ENCODE measurements at regions not wholly inside any gene's neighbourhood (a gene's known extent, or its start where the extent isn't known, plus 50 kb on each side); places are given as distances from the start of the nearest gene placed in this dataset.

DNA sequence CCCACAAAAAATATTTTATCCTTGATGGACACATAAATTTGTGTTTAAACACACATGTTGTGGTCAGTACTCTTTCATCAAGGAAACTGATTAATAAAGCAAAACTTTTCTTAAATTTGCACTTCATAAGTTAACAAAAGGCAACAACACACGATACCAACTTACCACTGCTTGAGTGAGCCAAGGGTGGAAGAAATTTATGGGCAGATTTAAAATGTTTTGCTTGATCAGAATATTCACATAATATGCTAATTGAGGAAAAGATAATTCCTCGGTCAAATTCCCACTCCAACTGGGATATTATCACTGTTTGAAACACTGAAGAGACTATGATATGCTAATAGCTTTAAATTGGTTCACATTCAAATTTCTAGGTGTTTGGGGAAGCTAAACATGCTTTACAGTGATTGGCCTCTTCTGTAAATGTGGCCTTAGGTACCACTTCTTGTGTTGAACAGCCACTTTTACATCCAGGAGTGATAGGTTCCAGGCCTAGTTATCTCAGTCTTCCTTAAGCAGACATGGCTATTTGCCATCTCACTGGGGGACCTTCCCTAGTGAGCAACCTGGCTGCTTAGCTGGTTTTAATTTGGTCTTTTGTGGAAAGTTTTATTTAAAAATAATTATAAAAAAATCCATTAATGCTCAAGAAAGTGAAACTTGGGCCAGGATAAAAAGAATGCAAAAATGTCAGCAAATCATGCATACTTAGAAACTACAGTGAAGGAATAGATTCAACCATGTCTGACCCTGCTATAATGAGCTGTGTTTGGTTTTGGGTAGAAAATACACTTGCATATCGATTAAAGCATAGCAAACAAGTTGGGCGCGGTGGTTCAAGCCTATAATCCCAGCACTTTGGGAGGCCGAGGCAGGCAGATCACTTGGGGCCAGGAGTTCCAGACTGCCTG, 221.2 kb upstream of the MAP3K7 start:
- no peak for DNase-seq (ENCODE audit: low spot score)

DNA sequence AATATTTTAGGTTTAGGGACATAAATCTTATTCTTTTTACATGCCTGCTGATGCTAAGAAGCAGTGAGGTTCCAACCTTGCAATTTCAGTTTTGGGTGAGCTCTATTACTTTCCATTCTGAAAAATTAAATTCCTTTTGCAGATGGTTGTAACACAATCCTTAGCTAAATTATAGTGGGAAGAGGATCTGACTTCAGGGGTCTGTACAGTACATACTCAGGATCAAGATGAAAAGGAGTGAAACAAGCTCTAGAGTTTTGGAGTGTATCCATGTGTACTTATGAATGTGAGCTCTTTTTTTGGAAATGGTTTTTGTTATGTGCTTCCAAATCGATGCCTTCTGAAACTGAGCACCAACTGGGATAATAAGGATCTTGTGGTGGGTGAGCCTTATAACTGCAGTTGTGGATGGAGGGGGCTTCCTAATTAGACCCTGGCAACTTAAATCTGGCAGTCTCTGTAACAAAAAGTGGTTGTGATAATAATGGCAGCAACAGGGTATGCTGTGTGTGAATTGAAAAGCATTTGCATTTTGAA, 218.8 kb upstream of the MAP3K7 start:
- DNase-seq (ENCODE audit: low spot score) = no peak

DNA sequence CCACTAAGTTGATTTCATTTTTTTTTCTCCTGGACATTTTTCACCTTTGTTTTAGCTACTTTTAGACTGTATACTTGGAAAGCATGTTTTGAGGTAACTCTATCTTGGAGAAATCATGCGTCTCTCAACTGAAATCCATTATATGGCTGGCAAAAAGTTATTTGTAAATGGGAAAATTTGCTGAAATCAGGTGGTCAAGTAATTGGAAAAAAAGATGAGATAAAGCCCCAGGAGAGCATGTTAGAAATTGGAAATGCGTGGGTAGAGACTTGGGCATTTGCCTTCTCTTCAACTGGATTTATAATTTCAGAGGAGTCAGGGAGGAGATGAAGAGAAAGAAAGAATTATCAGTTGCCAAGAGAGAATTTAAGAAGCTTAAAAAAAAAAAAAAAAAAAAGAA, 217.1 kb upstream of the MAP3K7 start:
- DNase-seq (ENCODE audit: low spot score) = no peak

DNA sequence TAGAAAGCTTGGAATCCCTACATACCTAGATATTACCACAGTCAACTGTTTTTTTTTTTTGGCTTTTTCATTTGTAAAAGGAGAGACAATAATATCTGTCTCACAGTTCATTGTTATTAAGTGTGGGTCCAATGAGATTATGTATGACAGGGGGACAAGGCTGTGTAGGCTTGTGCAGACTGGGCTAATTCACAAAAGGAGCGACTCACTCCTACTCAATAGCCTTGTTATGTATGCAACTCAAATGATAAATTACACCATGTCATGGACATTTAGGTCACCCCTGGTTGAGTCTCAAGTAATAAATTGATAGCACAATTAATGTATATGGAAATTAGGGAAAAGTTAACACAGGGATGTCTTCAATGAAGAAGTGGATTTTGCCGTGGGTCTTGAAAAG, 208.2 kb upstream of the MAP3K7 start:
- no peak for DNase-seq (ENCODE audit: low spot score)

DNA sequence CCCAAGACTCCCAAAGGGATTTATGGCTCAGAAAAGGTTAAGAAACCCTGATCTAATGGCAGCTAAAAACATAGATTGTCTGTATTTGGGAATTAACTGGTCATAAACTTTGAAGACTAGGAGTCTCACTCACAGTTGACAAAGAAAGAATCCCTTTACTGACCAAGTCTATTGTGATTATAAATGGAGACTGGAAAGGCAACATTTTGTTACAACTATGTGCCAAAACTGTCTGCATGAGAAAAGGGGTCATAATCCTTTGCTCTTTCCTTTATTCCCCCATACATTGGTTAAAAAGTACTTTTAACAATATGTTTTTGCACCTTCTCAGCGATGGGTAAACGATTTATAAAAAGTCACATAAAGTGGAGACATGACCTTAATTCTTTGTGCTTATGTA, 206.9 kb upstream of the MAP3K7 start:
- no peak for DNase-seq (ENCODE audit: low spot score)

- no peak for DNase-seq (ENCODE audit: low spot score)
Measured at GRCh38 chr6:90790696-90791095, 203.8 kb upstream of the MAP3K7 start.

- no peak for DNase-seq (ENCODE audit: low spot score)
Measured at GRCh38 chr6:90790058-90790457, 203.2 kb upstream of the MAP3K7 start.

- DNase-seq (ENCODE audit: low spot score) = no peak
Measured at GRCh38 chr6:90788781-90789180, 201.9 kb upstream of the MAP3K7 start.

GRCh38 chr6:90787446-90787845, 200.6 kb upstream of the MAP3K7 start:
- no peak for DNase-seq (ENCODE audit: low spot score)

- DNase-seq (ENCODE audit: low spot score) = no peak
Measured at GRCh38 chr6:90780778-90781177, 193.9 kb upstream of the MAP3K7 start.

DNA sequence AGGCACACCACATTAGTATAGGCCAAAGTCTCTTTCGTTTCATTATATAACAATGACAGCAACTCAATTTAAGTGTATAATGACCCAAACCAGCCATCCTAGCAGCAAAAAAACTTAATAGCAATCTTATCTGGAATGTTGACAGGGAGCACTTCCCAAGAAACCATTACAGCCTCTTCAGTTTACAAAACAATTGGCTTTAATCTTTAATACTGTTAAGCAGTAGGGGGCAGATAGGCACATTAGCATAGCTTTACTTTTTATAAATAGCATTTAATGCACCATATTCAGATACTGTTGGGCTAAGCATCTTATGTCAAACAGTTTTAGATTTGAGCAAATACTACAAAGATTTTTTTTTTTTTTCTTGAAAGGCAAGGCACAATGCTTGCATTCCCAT, 193.3 kb upstream of the MAP3K7 start:
- DNase-seq (ENCODE audit: low spot score) = no peak

GRCh38 chr6:90778417-90779203, 191.7 kb upstream of the MAP3K7 start:
- DNase-seq (ENCODE audit: low spot score) = no peak

- no peak for DNase-seq (ENCODE audit: low spot score)
Measured at GRCh38 chr6:90770778-90771177, 183.9 kb upstream of the MAP3K7 start.

DNA sequence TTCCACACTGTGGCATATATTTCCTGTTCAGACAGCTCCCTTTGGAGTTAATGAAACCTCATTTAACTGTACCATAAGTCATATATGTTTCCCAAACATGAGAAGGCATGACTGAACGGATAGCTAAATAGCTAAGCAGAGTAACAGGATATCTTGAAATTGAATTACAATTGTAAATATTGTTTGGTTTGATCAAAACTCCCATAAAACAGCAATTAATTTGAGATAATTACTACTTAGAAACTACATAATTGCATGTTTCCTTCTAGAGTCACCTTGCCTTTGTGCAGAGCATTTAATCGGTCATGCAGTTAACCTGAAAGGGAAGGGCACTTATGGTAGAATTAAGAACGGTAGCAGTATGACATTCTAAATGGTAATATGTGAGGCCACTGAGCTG, 179.0 kb upstream of the MAP3K7 start:
- no peak for DNase-seq (ENCODE audit: low spot score)

DNA sequence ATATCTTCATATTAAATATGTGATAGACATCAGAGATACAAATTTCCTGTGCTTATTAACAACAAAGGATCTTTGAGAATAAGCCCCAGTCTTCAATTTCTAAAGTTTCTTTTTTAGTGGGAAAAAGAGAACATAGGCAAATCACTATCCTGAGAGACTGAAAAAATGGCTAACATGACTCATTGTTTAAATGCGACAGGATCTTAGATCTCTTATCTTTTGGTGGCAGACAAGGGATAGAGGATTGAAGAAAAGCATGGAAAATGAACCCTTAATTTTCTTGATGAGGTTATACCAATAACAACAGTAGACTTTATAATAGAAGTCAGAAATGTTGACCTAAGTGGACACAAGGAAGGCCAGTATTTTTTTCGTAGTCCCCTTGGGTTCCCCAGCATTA, 178.6 kb upstream of the MAP3K7 start:
- no peak for DNase-seq (ENCODE audit: low spot score)

GRCh38 chr6:90764001-90764400, 177.1 kb upstream of the MAP3K7 start:
- DNase-seq (ENCODE audit: low spot score) = no peak

DNA sequence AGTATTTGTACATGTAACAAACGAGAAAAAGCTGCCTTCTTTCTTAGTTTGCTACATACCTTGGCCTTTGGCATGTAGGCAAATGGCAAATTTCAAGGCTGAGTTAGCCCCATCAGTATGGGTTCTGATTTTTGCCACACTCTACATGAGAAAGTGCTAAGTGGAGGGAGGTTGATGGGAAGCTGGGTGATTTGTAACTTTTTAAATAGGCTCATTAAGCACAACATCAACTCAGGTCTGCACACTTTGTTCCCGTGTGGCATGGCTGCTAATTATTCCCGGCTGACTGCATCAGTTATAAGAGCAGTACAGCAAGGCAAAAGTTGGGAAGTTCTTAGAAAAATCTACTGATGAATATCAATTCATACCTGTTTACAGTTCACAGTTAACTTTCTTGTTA, 172.8 kb upstream of the MAP3K7 start:
- DNase-seq (ENCODE audit: low spot score) = no peak

GRCh38 chr6:90758741-90759140, 171.9 kb upstream of the MAP3K7 start:
- DNase-seq (ENCODE audit: low spot score) = no peak

DNA sequence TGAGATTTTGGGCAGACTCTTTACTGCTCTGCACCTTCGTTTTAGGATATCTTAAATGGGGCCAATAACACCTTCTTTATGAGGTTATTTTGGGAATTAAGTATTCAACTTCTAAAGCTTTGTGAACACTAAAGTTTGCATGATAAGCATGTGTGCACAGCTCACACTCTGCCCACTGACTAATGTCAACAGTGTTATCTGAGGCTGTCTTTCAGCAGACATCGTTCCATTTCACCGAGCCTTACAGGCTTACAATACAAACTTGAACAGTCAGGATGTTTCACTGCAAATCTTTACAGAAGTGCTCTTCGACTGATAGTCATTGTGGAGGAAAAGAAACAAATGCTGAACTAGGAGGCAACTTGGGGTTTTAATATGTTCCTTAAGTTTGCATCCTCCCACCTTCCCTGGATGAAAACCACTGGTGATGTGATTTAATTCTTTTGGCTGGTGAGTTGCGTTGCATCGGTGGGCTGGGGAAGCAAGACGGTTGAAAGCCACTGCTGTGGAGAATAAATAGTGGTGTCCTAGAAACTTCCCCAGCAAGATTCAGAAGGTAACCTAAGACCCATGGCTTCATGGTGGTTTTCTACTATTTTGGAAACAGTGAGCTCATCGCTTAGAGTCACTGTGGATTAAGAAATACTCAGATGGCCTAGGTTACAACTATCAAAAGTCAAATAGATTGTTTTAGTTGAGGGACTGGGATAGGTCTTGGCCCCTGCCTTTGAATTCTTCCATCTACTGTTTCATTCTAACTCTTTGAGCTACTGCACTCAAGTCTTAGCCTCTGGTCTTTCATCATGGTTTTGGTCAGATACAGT, 167.2 kb upstream of the MAP3K7 start:
- no peak for DNase-seq (ENCODE audit: low spot score)

- no peak for DNase-seq (ENCODE audit: low spot score)
Measured at GRCh38 chr6:90739802-90740201, 152.9 kb upstream of the MAP3K7 start.

DNA sequence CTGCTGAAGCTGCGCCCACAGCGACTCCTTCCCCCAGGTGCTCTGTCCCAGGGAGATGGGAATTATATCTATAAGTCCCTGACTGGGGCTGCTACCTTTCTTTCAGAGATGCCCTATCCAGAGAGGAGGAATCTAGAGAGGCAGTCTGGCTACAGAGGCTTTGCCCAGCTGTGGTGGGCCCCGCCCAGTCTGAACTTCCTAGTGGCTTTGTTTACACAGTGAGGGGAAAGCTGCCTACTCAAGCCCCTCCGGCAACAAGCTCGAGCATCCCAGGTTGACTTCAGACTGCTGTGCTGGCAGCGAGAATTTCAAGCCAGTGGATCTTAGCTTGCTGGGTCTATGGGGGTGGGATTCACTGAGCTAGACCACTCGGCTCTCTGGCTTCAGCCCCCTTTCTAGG, 152.5 kb upstream of the MAP3K7 start:
- no peak for DNase-seq (ENCODE audit: low spot score)

GRCh38 chr6:90730151-90730673, 143.3 kb upstream of the MAP3K7 start:
- no peak for DNase-seq (ENCODE audit: low spot score)
